Nephron (organoid): ENCODE measurements at regions not wholly inside any gene's neighbourhood (a gene's known extent, or its start where the extent isn't known, plus 50 kb on each side); places are given as distances from the start of the nearest gene placed in this dataset.
"Not testable (repeated sequence)": the region's sequence is repeated elsewhere in the genome, so short reads cannot be mapped to it uniquely, and the experiment has no call there.

ENCODE experiments used
- H3K27ac Mint-ChIP-seq, 3 experiments: 2 replicates each; pipeline ENCODE4 v1.8.0; 2020; ENCODE audit warnings: mixed read lengths in 3 of 3, mild to moderate bottlenecking in 2 of 3, moderate library complexity in 1 of 3
- H3K27me3 Mint-ChIP-seq: 2 replicates; pipeline ENCODE4 v1.8.0; 2021; ENCODE audit warnings: low read depth, mild to moderate bottlenecking, moderate library complexity, mixed read lengths
- H3K36me3 Mint-ChIP-seq: 2 replicates; pipeline ENCODE4 v1.8.0; 2020; ENCODE audit warnings: low read depth, mixed read lengths
- H3K4me1 Mint-ChIP-seq: 2 replicates; pipeline ENCODE4 v1.8.0; 2020; ENCODE audit warnings: mixed read lengths
- H3K4me3 Mint-ChIP-seq, 3 experiments: 2 replicates each; pipeline ENCODE4 v1.8.0; 2020; ENCODE audit warnings: mild to moderate bottlenecking in 3 of 3, mixed read lengths in 3 of 3, moderate library complexity in 2 of 3
- H3K9me3 Mint-ChIP-seq: 2 replicates; pipeline ENCODE4 v1.8.0; 2020; ENCODE audit warnings: mixed read lengths
- CTCF ChIP-seq, 3 experiments: fragments of 200-600 bp; sonication (generic); IDR thresholded peaks; one replicate each; pipeline ENCODE4 v1.5.0; 2021; ENCODE audit warnings: antibody characterized with exemption in 3 of 3; ENCODE audit not compliant: unreplicated experiment in 3 of 3

- H3K27me3 Mint-ChIP-seq, result peaks cover 3% of the 10 kb centered on the region
- no peaks in the 10 kb centered on the region for H3K4me1 Mint-ChIP-seq
- H3K36me3 Mint-ChIP-seq, result no peaks in the 10 kb centered on the region
- TF ChIP-seq CTCF (IDR thresholded peaks at IDR 0.05; ENCODE audit: unreplicated experiment in 3 of 3), result no peak
- peaks cover 19% of the 10 kb centered on the region for H3K9me3 Mint-ChIP-seq
- no peak overlapping the region for H3K27ac Mint-ChIP-seq
- H3K4me3 Mint-ChIP-seq, result no peak overlapping the region
Observed at GRCh38 chr2:217585362-217585761, 417.4 kb downstream of the TNS1 start.

DNA sequence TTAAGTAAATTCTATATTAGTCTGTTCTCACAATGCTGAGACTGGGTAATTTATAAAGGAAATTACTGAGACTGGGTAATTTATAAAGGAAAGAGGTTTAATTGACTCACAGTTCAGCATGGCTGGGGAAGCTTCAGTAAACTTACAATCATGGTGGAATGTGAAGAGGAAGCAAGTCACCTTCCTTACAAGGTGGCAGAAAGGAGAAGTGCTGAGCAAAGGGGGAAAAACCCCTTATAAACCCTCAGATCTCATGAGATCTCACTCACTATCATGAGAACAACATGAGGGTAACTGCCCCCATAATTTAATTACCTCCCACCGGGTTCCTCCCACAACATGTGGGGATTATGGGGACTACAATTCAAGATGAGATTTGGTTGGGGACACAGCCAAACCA is 422.4 kb downstream of the TNS1 start:
- not testable (repeated sequence) for H3K27ac Mint-ChIP-seq, H3K9me3 Mint-ChIP-seq

GRCh38 chr2:217573571-217573970 is 429.2 kb downstream of the TNS1 start:
- no peak overlapping the region for H3K27ac Mint-ChIP-seq
- TF ChIP-seq CTCF (IDR thresholded peaks at IDR 0.05; ENCODE audit: unreplicated experiment in 3 of 3), result no peak
- H3K27me3 Mint-ChIP-seq, result no peaks in the 10 kb centered on the region
- peaks cover 10% of the 10 kb centered on the region for H3K9me3 Mint-ChIP-seq
- H3K36me3 Mint-ChIP-seq, result no peaks in the 10 kb centered on the region
- H3K4me3 Mint-ChIP-seq, result no peak overlapping the region
- peaks cover 20% of the 10 kb centered on the region for H3K4me1 Mint-ChIP-seq

More for the DNA sequence above, 422.4 kb downstream of the TNS1 start:
- not testable (repeated sequence) for H3K4me1 Mint-ChIP-seq, H3K27me3 Mint-ChIP-seq, H3K36me3 Mint-ChIP-seq, H3K4me3 Mint-ChIP-seq

GRCh38 chr2:217570394-217570793 is 432.4 kb downstream of the TNS1 start:
- no peaks in the 10 kb centered on the region for H3K27me3 Mint-ChIP-seq
- H3K4me1 Mint-ChIP-seq, result peaks cover 27% of the 10 kb centered on the region
- H3K27ac Mint-ChIP-seq, result no peak overlapping the region
- no peaks in the 10 kb centered on the region for H3K36me3 Mint-ChIP-seq
- peaks cover 12% of the 10 kb centered on the region for H3K9me3 Mint-ChIP-seq
- no peak for TF ChIP-seq CTCF (IDR thresholded peaks at IDR 0.05; ENCODE audit: unreplicated experiment in 3 of 3)
- no peak overlapping the region for H3K4me3 Mint-ChIP-seq

GRCh38 chr2:217568289-217568971 is 434.4 kb downstream of the TNS1 start:
- no peaks in the 10 kb centered on the region for H3K27me3 Mint-ChIP-seq
- TF ChIP-seq CTCF (IDR thresholded peaks at IDR 0.05; ENCODE audit: unreplicated experiment in 3 of 3), result no peak
- H3K4me3 Mint-ChIP-seq, result no peak overlapping the region
- H3K27ac Mint-ChIP-seq, result peak overlapping the region; percentile 60 to 80 (median 80)
- H3K4me1 Mint-ChIP-seq, result peaks cover 40% of the 10 kb centered on the region
- peaks cover 7% of the 10 kb centered on the region for H3K9me3 Mint-ChIP-seq
- no peaks in the 10 kb centered on the region for H3K36me3 Mint-ChIP-seq

- peak overlapping the region; percentile 62 to 91 (median 80) for H3K27ac Mint-ChIP-seq
- no peak overlapping the region for H3K4me3 Mint-ChIP-seq
- H3K27me3 Mint-ChIP-seq, result no peaks in the 10 kb centered on the region
- peaks cover 27% of the 10 kb centered on the region for H3K9me3 Mint-ChIP-seq
- H3K36me3 Mint-ChIP-seq, result peaks cover 18% of the 10 kb centered on the region
- peaks cover 37% of the 10 kb centered on the region for H3K4me1 Mint-ChIP-seq
- TF ChIP-seq CTCF (IDR thresholded peaks at IDR 0.05; ENCODE audit: unreplicated experiment in 3 of 3), result no peak
Observed at GRCh38 chr2:217563565-217563964, 439.2 kb downstream of the TNS1 start.
